ENCODE measurements at regions not wholly inside any gene's neighbourhood (a gene's known extent, or its start where the extent isn't known, plus 50 kb on each side); places are given as distances from the start of the nearest gene placed in this dataset.

DNA sequence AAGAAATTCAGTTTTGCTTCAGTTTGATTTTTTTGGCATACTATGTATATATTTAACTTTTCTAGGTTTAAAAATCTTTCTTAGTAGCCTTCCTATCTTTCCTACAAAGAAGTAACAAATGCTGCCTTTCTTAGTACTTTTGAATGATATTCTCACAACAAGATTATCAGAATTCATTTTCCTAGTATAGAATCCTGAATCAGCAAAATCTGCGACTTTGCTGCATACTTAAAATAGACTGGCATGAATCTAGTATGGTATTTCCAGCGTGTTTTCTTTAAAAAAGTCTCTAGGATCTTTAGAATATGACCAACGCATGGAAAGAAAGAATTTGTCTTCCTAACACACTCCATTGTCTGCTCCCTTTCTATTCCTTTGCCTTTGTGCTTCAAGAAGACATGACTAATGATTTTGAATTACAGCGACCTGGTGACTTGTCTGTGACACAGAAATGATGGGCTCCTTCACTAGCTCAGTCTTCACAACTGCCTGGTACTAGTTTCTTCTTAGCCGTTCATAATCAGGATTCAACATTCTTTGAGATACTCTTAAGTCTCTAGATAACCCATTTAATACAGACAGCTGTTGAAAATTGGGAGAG is 349.8 kb downstream of the PPARGC1A start:
- TF ChIP-seq CTCF (IDR thresholded peaks at IDR 0.05) (no peak), TCF7L2 (IDR thresholded peaks at IDR 0.05; ENCODE audit: low read depth, low read length) (no peak), POLR2AphosphoS5 (IDR thresholded peaks at IDR 0.05; ENCODE audit: low read depth, low read length) (no peak), SIN3A (IDR thresholded peaks at IDR 0.05; ENCODE audit: borderline replicate concordance, insufficient read depth, low read depth, low read length) (no peak)
